ENCODE measurements at regions not wholly inside any gene's neighbourhood (a gene's known extent, or its start where the extent isn't known, plus 50 kb on each side); places are given as distances from the start of the nearest gene placed in this dataset.
A peak's percentile ranks its signal among the peaks of the same experiment; 100 is the strongest.
"Not testable (repeated sequence)": the region's sequence is repeated elsewhere in the genome, so short reads cannot be mapped to it uniquely, and the experiment has no call there.

- DNase-seq (ENCODE audit: low spot score): no peak
Observed at GRCh38 chr22:22803285-22803853, 84.2 kb upstream of the IGLL5 start.

DNA sequence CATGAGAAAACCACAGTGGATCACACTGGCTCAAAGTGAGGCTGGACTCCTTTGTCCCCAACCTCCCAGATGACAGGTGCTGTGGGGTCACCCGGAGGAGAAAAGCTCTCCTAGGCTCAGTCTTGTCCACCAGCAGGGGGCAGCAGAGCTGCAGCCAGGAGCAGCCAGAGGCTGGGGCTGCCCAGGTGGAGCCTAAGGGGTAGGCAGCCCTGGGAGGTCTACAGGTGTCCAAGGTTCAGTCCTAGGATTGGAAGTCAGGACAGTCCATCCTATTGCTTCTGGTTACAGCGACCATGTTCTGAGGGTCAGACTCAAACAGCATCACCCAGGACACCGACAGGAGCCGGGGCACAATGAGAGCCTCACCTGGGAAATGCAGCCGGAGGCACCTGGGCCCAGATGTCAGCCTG lies 77.6 kb upstream of the IGLL5 start:
- peak; percentile 65 for DNase-seq (ENCODE audit: low spot score)

DNA sequence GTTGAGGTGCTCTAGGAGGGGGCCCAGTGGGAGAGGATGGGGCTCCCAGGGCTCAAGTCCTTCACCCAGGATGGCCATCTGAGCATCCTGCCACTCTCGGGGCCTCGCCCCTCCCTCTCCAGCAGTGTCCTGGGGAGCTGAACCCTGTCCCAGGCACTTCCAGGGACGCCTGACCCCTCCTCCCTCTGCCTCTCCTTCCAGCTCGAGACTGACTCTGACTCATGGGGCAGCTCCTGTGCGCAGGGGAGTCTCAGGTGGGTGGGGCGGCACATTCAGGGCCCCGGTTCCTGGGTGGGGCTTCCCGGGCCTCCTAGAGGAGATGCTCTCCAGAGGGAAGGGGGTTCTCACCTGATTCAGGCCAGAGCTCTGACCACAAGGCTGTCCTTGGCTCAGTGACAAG lies 77.1 kb upstream of the IGLL5 start:
- no peak for DNase-seq (ENCODE audit: low spot score)

GRCh38 chr22:22811016-22812009 lies 76.3 kb upstream of the IGLL5 start:
- DNase-seq (ENCODE audit: low spot score): no peak

DNA sequence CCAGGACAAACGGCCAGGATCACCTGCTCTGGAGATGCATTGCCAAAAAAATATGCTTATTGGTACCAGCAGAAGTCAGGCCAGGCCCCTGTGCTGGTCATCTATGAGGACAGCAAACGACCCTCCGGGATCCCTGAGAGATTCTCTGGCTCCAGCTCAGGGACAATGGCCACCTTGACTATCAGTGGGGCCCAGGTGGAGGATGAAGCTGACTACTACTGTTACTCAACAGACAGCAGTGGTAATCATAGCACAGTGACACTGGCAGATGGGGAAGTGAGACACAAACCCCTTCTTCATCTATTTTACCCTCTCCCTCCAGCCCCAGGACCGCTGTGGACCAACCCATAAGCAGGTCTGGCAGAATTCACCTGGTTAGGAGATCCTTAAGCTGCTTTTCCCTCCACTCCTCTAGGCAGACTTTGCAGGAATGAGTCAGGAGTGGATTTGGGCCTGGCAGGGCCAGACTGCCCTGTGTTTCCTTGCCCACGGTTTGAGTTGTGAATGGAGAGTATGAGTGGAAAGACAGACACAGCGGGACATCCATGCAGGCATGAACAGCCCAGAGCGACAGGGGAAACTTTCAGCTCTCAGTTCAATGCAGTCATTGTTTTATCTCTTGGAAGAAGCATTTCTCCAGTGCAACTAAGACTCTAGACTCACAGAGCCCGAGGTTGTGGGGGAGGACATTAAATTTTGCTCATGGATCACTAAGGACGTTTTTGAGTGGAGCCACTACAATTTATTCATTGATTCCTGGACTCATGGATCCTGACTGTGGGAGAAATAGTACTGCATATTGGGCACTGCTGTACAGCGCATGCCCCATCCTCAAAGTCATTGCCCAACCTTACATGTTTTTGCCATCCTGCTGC lies 75.3 kb upstream of the IGLL5 start:
- no peak for DNase-seq (ENCODE audit: low spot score)

DNA sequence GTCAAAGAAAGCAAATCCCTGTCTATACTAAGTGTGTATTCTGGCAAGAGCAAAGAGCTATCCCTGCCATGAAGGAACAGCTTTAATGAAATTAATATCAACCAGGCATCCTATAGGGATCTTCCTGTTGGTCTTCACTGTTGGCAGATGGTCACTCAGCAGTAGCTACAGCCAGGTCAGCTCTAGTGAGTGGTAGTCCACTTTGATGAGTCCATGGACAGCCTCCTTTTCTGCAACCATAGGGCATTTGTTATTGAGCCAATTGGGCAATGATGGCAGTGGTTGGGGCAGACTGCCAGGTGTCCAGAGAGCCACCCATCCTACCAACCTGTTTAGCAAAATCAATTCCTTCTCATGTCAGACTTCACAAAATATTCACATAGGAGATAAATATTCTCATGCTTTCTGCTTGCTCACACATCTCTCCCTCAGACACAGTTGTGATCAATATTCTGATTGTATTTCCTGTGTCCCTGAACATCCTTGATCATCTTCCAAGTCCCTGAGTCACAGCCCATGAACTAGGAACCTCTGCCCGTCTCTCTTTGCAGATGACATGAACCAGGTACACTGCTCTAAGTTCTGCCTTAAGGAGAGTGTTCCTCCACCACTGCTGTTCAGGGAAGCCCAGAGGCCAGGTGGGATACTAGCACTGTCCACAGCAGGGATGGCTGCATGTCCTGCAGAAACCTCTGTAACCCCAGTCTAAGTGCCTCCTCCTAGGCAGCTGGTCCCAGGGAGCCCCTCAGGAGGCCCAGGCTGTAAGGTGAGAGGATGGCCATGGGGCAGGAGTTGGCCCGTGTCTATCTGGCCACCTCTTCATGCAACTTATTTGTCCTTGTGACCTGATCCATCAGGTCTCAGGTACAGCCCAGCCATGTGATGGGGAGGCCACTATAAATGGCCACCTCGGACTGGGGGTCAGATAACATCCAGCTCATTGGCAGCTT lies 74.2 kb upstream of the IGLL5 start:
- no peak for DNase-seq (ENCODE audit: low spot score)

DNA sequence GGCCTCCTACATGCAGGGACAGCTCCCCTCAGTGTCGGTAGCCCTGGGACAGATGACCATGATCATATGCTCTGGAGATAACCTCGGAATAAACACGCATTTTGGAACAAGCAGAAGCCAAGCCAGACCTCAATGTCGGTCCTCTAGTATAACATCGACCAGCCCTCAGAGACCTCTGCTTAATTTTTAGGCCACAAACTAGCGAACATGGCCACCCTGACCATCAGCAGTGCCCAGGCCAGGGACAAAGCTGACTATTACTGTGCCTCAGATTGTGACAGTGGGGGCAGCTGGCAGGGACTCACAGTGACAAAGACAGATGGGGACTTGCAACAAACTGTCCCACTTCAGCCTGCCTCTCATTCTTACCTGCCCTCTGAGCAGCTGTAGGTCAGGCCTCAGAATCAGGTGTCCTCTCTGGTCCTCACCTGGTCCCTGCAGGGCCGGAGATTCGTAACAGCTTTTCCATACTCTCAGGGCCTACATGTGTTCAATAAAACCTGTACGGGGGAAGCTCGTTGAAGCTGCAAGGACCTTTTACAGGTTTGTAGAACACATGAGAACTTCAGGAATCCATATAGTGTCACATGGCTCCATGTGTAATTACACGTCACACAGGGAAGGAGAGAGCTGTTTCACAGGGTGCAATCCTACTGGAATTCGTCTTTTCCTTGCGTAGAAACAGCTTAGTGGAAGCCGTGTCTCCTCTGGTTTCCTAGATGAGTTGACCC lies 72.8 kb upstream of the IGLL5 start:
- no peak for DNase-seq (ENCODE audit: low spot score)

DNA sequence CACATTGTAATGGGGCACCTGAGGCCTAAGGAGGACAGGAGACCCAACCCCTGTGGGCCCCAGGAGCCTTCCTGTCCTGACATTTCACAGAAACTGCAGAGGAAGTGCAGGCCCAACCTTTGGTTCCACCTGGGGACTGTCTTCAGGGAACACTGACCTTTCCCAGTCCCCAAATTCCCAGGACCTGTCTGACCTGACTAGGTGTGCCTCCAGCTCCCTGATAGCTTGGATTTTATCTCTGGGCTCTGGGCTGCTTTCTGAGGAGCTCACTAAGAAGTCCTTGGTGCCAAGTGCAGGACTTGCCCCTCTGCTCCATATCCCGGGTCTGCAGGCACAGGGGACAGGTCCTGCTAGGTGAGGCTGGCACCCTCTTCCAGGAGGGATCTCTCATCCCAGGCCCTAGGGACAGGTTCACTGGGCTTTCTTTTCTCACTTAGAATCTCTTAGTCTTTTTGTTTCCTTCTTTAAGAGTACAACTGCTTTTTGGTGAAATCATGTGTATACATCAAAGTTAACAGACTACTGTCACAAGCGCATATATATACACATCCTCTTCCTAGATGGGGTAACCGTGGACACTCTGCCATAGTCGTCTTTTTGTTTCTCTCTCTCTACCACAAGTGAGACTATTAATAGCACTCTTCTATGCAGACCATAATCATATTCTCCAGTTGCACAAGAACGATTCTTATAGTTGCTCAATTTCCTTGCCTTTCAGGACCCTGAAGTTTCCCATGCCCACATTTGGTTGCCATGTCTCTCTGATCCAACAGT lies 72.0 kb upstream of the IGLL5 start:
- no peak for DNase-seq (ENCODE audit: low spot score)

- DNase-seq (ENCODE audit: low spot score): no peak
Observed at GRCh38 chr22:22816171-22816514, 71.5 kb upstream of the IGLL5 start.

DNA sequence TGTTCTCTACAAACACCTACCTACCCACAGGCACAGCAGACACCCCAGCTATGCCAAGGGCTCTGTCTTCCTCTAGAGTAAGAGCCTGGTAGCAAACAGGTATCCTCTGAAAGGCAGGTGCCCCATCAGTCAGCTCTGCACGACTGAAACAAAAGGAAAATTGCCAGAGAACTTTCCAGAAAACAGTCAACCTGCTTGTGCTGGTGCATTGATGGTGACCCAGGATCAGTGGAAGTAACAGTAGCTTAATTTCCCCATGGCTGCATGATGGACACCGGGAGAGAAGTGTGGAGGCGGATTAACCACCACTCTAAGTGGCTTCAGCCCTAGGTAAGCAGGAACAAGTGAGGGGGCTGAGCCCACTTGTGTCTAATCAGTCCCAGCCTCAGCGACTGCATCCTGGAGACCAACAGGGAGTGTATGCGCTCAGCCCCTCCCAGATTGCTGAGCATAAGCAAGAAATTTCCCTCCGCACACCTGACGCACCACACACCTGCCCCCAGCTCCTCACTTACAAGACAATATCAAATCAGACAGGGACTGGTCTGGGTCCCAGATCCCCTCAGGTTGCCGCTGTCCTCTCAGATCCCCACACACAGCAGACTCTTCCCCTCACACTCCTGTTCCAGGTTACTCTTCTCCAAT lies 70.7 kb upstream of the IGLL5 start:
- no peak for DNase-seq (ENCODE audit: low spot score)

- DNase-seq (ENCODE audit: low spot score): no peak
Observed at GRCh38 chr22:22817468-22818201, 70.0 kb upstream of the IGLL5 start.

DNA sequence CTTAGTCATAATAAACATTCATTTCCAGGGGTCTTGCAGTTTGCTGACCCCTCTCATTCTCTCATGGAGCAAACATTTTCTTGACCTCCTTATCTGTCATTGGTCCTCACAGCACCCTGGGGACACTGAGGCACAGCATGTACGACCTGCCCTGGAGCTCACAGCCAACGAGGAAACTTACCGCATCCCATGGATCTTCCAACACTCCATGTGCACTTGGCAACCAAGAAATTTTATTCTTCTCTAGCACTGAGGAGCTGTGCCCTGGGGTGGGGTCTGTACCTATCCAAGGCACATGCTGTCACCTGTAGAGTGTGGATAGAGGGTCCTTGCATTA lies 69.4 kb upstream of the IGLL5 start:
- DNase-seq (ENCODE audit: low spot score): no peak

GRCh38 chr22:22818861-22819855 lies 68.5 kb upstream of the IGLL5 start:
- DNase-seq (ENCODE audit: low spot score): no peak

DNA sequence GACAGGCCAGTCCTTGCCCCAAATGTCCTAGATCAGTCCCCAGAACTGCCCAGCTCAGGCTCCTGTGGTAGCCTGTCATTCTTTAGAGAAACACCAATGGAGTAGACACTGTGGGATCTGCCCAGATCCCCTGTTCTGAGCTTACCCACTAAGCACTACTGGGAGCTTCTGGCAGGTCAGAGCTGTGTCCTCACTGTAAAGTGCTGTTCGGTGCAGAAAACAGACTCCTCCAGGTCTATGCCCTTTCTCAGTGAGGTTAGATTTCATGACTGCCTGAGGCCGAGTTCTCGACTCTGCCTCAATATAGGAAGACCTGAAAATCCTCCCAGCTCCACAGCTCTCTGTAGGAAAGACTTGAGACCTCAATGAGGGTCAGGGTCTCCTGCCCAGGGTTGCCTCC lies 67.5 kb upstream of the IGLL5 start:
- no peak for DNase-seq (ENCODE audit: low spot score)

DNA sequence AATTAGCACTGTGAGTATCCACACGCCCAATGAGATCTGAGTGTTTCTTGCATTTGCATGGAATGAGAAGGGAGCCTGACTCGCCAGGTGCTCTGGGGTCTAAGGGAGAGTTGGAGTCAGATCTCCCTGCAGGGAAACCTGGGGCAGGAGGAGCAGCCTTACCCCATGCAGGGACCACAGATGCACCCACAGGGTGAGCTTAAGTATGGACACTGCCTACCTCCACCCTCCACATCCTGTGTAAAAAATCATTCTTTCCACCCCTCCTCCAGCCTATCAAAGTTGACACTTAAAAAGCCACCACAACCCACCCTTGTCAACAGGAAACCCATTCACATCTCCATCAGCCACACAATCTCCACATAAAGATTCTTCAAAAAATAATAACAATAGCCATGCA lies 67.0 kb upstream of the IGLL5 start:
- DNase-seq (ENCODE audit: low spot score): no peak

- DNase-seq (ENCODE audit: low spot score): no peak
Observed at GRCh38 chr22:22821340-22821739, 66.3 kb upstream of the IGLL5 start.

DNA sequence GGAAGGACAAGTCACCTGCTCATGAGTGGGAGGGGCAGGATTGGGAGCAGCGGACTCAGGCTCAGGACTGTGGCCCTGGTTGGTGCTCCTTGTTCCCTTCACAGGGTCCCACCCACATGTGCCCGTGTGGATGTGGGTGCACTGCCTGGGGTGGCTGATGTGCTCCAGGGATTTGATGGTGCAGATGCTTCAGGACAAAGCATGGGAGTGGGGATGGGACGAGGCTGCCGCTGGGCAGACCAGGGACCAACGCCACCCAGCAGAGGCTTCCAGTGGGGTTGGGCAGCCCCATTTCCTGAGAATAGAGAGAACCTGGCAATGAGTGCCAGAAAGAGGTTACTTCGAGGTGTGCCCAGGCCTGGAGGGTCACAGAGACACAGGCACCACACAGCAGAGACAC lies 65.5 kb upstream of the IGLL5 start:
- no peak for DNase-seq (ENCODE audit: low spot score)

DNA sequence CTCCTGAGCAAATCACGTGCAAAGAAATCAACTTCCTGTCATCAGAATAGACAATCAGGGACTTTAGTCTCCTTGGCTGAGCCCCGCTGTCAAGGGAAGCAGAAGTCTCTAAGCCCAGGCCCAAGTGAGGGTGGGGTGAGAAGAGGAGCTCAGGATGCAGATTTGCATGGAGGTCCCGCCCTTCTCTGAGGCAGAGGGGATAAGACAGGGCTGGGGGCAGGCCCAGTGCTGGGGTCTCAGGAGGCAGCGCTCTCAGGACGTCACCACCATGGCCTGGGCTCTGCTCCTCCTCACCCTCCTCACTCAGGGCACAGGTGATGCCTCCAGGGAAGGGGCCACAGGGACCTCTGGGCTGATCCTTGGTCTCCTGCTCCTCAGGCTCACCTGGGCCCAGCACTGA lies 65.1 kb upstream of the IGLL5 start:
- not testable (repeated sequence) for DNase-seq (ENCODE audit: low spot score)

Data from hematopoietic multipotent progenitor cell treated with erythropoietin and hydrocortisone succinate and interleukin-3 and kit ligand, for 17 days (in vitro differentiated cells).